ENCODE measurements at regions not wholly inside any gene's neighbourhood (a gene's known extent, or its start where the extent isn't known, plus 50 kb on each side); places are given as distances from the start of the nearest gene placed in this dataset.
A peak's percentile ranks its signal among the peaks of the same experiment; 100 is the strongest.

DNA sequence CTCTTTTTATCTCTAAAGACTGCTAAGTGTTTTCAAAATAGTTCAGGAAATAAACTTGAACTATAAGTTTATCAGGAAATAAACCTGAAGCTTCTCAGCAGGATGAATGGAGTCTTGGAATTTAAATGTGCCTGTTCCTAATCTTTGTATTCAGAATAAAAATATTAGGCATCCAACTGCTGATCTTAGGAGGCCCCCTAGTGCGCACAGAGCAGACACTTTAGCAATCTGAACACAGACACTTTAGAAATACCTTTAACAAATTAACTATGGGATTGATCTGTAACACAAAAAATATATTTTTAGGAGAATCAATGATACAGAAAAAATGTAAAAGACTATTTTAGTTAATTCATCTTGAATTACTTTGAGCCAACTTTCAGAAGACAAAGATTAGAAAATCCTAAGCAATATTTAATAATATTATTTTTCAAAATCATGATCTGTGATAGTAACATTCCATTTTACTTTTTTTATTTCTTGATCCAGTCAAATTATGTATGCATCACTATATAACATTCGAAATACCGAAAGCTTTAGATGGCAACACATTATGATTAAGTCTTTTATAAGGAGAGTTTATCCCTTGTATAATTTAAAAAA lies 80.9 kb downstream of the SLC41A2 start:
- Mint-ChIP-seq H3K36me3 (no peaks in the 10 kb centered on the region), H3K4me1 (no peaks in the 10 kb centered on the region), H3K27ac (no peak overlapping the region), H3K27me3 (peaks cover 4% of the 10 kb centered on the region), H3K4me3 (no peak overlapping the region), H3K9me3 (no peaks in the 10 kb centered on the region)
- DNase-seq (ENCODE audit: low spot score in 2 of 2) (peak in 1 of 2 donors; percentile 22), ATAC-seq (ENCODE audit: low read depth) (peak; percentile 71)

DNA sequence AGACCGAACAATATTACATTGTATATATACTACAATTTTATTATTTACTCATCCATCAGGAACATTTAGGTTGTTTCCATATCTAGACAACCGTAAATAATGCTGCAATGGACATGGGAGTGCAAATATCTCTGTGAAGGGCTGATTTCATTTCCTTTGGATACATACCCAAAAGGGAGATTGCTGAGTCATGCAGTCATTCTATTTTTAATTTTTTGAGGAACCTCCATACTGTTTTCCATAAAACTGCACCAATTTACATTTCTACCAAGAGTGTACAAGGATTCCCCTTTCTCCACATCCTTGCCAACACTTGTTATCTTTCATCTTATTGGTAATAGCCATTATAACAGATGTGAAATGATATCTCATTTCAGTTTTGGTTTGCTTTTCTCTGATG lies 84.7 kb downstream of the SLC41A2 start:
- no peak overlapping the region for H3K27ac Mint-ChIP-seq
- no peaks in the 10 kb centered on the region for H3K27me3 Mint-ChIP-seq
- H3K4me3 Mint-ChIP-seq = no peak overlapping the region
- no peak for DNase-seq (ENCODE audit: low spot score in 2 of 2)
- no peaks in the 10 kb centered on the region for H3K4me1 Mint-ChIP-seq
- ATAC-seq (ENCODE audit: low read depth) = no peak
- peaks cover 2% of the 10 kb centered on the region for H3K36me3 Mint-ChIP-seq
- no peaks in the 10 kb centered on the region for H3K9me3 Mint-ChIP-seq

DNA sequence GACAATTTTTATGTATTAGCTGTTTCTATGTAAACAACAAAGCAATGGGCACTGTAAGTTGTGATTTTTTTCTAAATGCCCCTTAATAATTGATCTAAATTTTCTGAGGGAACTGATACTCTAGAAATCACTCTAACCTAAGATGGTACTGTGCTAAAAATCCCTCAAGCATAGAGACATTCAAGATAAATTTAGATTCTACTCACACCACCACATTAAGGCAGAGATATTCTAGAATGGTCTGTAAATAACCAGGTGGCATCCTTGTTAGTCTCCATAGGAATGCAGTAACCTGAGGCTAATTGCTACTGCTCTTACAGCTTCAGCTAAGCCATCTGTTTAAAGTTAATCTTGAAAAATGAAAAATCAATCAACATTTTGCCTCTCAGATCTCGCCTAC lies 87.3 kb downstream of the SLC41A2 start:
- DNase-seq (ENCODE audit: low spot score in 2 of 2) (no peak), ATAC-seq (ENCODE audit: low read depth) (no peak)
- Mint-ChIP-seq H3K36me3 (peaks cover 2% of the 10 kb centered on the region), H3K9me3 (no peaks in the 10 kb centered on the region), H3K4me3 (no peak overlapping the region), H3K27me3 (no peaks in the 10 kb centered on the region), H3K4me1 (no peaks in the 10 kb centered on the region), H3K27ac (no peak overlapping the region)

GRCh38 chr12:104866291-104866690 lies 91.8 kb downstream of the SLC41A2 start:
- Mint-ChIP-seq H3K27ac (no peak overlapping the region), H3K4me3 (no peak overlapping the region), H3K9me3 (no peaks in the 10 kb centered on the region), H3K36me3 (peaks cover 2% of the 10 kb centered on the region), H3K27me3 (no peaks in the 10 kb centered on the region), H3K4me1 (peaks cover 5% of the 10 kb centered on the region)
- DNase-seq (ENCODE audit: low spot score in 2 of 2) (no peak), ATAC-seq (ENCODE audit: low read depth) (no peak)

DNA sequence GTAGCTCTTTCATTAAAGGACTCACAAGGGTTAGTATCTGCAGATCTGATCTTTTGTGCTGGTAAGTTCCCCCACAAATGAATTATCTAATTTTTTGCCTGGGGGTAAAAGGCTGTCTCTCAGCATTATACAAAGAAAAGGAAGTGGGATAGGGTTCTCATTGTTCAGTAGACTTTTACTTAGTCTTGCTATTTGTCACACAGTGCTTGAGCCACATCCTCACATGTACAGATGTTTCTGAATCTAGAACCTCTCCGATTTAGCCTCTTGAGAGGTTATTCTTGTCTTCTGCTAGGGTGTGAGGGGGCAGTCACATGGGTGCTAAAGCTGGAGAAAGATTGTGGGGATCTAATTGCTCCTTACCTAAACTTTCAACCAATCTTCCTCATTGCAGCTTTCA lies 93.0 kb downstream of the SLC41A2 start:
- H3K36me3 Mint-ChIP-seq = peaks cover 2% of the 10 kb centered on the region
- no peak overlapping the region for H3K4me3 Mint-ChIP-seq
- DNase-seq (ENCODE audit: low spot score in 2 of 2) = no peak
- H3K4me1 Mint-ChIP-seq = peaks cover 5% of the 10 kb centered on the region
- no peaks in the 10 kb centered on the region for H3K9me3 Mint-ChIP-seq
- no peaks in the 10 kb centered on the region for H3K27me3 Mint-ChIP-seq
- no peak overlapping the region for H3K27ac Mint-ChIP-seq
- ATAC-seq (ENCODE audit: low read depth) = peak; percentile 19

- Mint-ChIP-seq H3K4me3 (no peak overlapping the region), H3K4me1 (peaks cover 5% of the 10 kb centered on the region), H3K27me3 (no peaks in the 10 kb centered on the region), H3K36me3 (peaks cover 2% of the 10 kb centered on the region), H3K27ac (no peak overlapping the region), H3K9me3 (no peaks in the 10 kb centered on the region)
- ATAC-seq (ENCODE audit: low read depth) (no peak), DNase-seq (ENCODE audit: low spot score in 2 of 2) (no peak)
Observed at GRCh38 chr12:104864668-104865067, 93.4 kb downstream of the SLC41A2 start.

DNA sequence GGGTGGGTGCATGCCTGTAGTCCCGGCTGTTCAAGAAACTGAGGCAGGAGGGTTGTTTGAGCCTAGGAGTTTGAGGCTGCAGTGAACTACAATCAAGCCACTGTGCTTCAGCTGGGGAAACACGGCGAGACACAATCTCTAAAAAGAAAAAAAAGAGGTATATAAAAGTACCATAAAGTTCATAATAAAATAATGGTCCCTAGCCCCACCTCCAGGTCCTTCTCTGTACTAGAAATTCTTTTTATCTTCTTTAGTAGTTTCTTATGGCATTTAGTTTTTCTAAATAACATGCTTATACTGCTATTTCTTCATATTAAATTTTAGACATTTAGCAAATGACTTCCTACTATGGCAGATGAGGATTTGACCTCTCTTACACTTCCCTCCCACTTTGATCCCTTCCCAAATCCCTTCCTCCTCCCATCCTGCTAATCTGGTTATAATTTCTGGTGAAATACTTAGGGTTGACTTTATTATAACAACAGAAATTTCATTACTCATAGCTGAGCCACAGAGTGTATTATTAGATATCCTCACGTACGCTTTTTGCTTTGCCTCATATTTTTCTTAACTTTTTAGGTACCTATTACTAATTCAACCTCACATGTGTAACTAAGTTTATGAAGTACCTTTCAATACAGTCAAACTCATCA lies 94.7 kb downstream of the SLC41A2 start:
- no peak overlapping the region for H3K27ac Mint-ChIP-seq
- H3K27me3 Mint-ChIP-seq = no peaks in the 10 kb centered on the region
- ATAC-seq (ENCODE audit: low read depth) = no peak

DNA sequence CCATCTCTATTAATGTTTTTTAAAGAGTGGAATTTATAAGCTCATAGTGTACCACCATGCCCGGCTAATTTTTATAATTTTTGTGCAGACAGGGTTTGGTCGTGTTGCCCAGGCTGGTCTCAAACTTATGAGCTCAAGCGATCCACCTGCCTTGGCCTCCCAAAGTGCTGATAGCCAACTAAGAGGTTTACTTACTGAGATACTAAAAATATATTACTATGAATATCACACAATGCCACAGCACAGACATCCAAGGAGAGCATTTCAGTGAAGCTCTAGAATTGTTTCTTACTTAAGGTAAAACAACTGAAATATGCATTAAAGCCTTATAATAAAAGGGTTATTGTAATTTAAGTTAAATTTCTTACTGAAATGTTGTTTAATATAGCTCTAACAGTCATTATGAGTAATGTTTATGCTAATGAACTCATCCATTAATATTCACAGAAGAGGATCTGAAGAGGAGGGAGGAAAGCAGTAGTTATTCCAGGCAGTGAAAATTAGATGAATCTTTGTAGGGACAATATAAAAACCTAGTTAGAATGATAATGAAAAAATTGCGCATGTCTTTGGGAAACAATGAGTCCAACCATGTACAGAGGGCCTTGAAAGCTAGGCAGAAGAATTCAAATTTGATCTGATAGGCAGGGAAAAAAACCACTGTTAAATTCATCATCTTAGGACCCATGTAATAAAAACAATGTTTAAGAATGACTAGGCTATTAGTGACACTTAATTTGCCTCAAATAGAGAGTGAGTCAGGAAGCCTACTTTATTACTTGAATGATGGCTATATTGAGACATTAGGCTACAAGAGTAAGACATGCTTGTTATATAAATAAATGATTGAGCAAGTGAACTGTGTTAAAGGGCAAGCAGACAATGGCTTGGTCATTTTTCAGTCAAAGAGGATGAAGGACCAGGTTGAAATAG lies 99.2 kb downstream of the SLC41A2 start:
- Mint-ChIP-seq H3K36me3 (no peaks in the 10 kb centered on the region), H3K27me3 (no peaks in the 10 kb centered on the region), H3K4me3 (no peak overlapping the region), H3K4me1 (no peaks in the 10 kb centered on the region), H3K9me3 (no peaks in the 10 kb centered on the region), H3K27ac (no peak overlapping the region)
- DNase-seq (ENCODE audit: low spot score in 2 of 2) = no peak
- no peak for ATAC-seq (ENCODE audit: low read depth)

More for the DNA sequence above, 94.7 kb downstream of the SLC41A2 start:
- Mint-ChIP-seq H3K9me3 (no peaks in the 10 kb centered on the region), H3K36me3 (no peaks in the 10 kb centered on the region), H3K4me1 (peaks cover 5% of the 10 kb centered on the region), H3K4me3 (no peak overlapping the region)
- no peak for DNase-seq (ENCODE audit: low spot score in 2 of 2)

DNA sequence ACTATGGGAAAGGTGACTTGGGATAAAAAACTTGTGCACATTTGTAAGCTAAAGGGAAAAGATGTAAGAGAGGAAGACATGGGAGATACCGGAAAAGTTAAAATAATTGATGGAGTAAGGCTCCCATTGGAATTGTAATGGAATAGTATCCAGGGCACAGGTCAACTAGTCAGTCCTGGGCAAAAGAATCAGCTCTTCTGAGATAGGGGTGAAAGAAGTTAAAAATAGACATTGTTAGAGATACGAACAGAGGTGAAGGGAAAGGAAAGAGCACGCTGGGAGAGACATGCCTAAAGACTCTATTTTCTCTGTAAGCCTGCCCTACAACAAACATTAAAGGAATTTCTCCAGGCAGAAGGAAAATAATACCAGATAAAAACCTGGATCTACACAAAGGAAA lies 101.6 kb downstream of the SLC41A2 start:
- no peak for ATAC-seq (ENCODE audit: low read depth)
- Mint-ChIP-seq H3K4me3 (no peak overlapping the region), H3K9me3 (no peaks in the 10 kb centered on the region), H3K27ac (no peak overlapping the region), H3K36me3 (no peaks in the 10 kb centered on the region), H3K27me3 (no peaks in the 10 kb centered on the region), H3K4me1 (no peaks in the 10 kb centered on the region)
- no peak for DNase-seq (ENCODE audit: low spot score in 2 of 2)

- no peaks in the 10 kb centered on the region for H3K27me3 Mint-ChIP-seq
- DNase-seq (ENCODE audit: low spot score in 2 of 2) (no peak), ATAC-seq (ENCODE audit: low read depth) (no peak)
- no peaks in the 10 kb centered on the region for H3K9me3 Mint-ChIP-seq
- H3K36me3 Mint-ChIP-seq = no peaks in the 10 kb centered on the region
- H3K27ac Mint-ChIP-seq = no peak overlapping the region
- H3K4me1 Mint-ChIP-seq = no peaks in the 10 kb centered on the region
- H3K4me3 Mint-ChIP-seq = no peak overlapping the region
Observed at GRCh38 chr12:104855599-104855998, 102.5 kb downstream of the SLC41A2 start.

GRCh38 chr12:104852896-104853295 lies 105.2 kb downstream of the SLC41A2 start:
- no peaks in the 10 kb centered on the region for H3K4me1 Mint-ChIP-seq
- ATAC-seq (ENCODE audit: low read depth) (no peak), DNase-seq (ENCODE audit: low spot score in 2 of 2) (no peak)
- H3K27me3 Mint-ChIP-seq = no peaks in the 10 kb centered on the region
- H3K27ac Mint-ChIP-seq = no peak overlapping the region
- H3K4me3 Mint-ChIP-seq = no peak overlapping the region
- H3K9me3 Mint-ChIP-seq = no peaks in the 10 kb centered on the region
- no peaks in the 10 kb centered on the region for H3K36me3 Mint-ChIP-seq

GRCh38 chr12:104852102-104852501 lies 106.0 kb downstream of the SLC41A2 start:
- Mint-ChIP-seq H3K4me3 (no peak overlapping the region), H3K36me3 (no peaks in the 10 kb centered on the region), H3K9me3 (no peaks in the 10 kb centered on the region), H3K27ac (no peak overlapping the region), H3K4me1 (no peaks in the 10 kb centered on the region), H3K27me3 (no peaks in the 10 kb centered on the region)
- DNase-seq (ENCODE audit: low spot score in 2 of 2) (no peak), ATAC-seq (ENCODE audit: low read depth) (no peak)

DNA sequence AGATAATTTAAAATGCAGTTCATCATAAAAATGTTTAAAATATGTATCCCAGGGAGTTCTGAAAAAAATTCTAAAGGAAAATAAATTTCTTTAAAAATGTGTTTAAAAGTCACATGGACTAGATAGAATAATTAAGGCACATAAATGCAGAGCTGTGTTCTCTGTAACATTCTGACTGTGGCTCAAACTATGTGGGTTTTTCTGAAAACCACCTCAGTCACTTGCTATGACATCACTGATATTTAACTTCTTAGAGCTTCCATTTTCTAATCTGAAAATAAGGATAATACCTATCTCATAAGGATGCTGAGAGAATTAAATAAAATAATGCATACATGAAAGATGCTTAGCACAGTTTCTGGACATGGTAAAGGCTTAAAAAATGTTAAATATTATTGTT lies 107.3 kb downstream of the SLC41A2 start:
- Mint-ChIP-seq H3K9me3 (no peaks in the 10 kb centered on the region), H3K27me3 (no peaks in the 10 kb centered on the region), H3K27ac (no peak overlapping the region), H3K36me3 (no peaks in the 10 kb centered on the region), H3K4me3 (no peak overlapping the region), H3K4me1 (no peaks in the 10 kb centered on the region)
- ATAC-seq (ENCODE audit: low read depth) (no peak), DNase-seq (ENCODE audit: low spot score in 2 of 2) (no peak)

GRCh38 chr12:104846056-104846767 lies 111.9 kb downstream of the SLC41A2 start:
- Mint-ChIP-seq H3K4me1 (no peaks in the 10 kb centered on the region), H3K4me3 (no peak overlapping the region), H3K9me3 (no peaks in the 10 kb centered on the region), H3K27me3 (no peaks in the 10 kb centered on the region), H3K27ac (no peak overlapping the region), H3K36me3 (no peaks in the 10 kb centered on the region)
- no peak for DNase-seq (ENCODE audit: low spot score in 2 of 2)
- ATAC-seq (ENCODE audit: low read depth) = no peak

Measured in memory B cell (primary cell).